ENCODE measurements at regions not wholly inside any gene's neighbourhood (a gene's known extent, or its start where the extent isn't known, plus 50 kb on each side); places are given as distances from the start of the nearest gene placed in this dataset.

- TF ChIP-seq ZNF384 (IDR thresholded peaks at IDR 0.05; ENCODE audit: borderline replicate concordance, low read depth, low read length) (no peak), JUND (IDR thresholded peaks at IDR 0.05; ENCODE audit: low read depth, low read length) (no peak), IRF3 (IDR thresholded peaks at IDR 0.05) (no peak)
These were observed 100.6 kb upstream of the KCNJ15 start for GRCh38 chr21:38156200-38156599.
